GM23248 (cell line): ENCODE measurements at regions not wholly inside any gene's neighbourhood (a gene's known extent, or its start where the extent isn't known, plus 50 kb on each side); places are given as distances from the start of the nearest gene placed in this dataset.

ENCODE experiments used
- EZH2 ChIP-seq: fragments of 200-600 bp; sonication (generic); IDR thresholded peaks from 2 replicates; pipeline ENCODE4 v1.6.1; 2018; ENCODE audit warnings: antibody characterized with exemption, mild to moderate bottlenecking; ENCODE audit not compliant: insufficient read depth, poor library complexity, severe bottlenecking
- EZH2phosphoT487 ChIP-seq: fragments of 200-600 bp; sonication (generic); IDR thresholded peaks from 2 replicates; pipeline ENCODE4 v1.6.1; 2018; ENCODE audit warnings: antibody characterized with exemption, moderate library complexity, mild to moderate bottlenecking, low read depth; ENCODE audit not compliant: insufficient read depth

- TF ChIP-seq EZH2 (no peak), EZH2phosphoT487 (no peak)
These were observed 186.0 kb upstream of the TNRC6C start for GRCh38 chr17:77772461-77772897.
